Ishikawa (cell line): ENCODE measurements at regions not wholly inside any gene's neighbourhood (a gene's known extent, or its start where the extent isn't known, plus 50 kb on each side); places are given as distances from the start of the nearest gene placed in this dataset.

ENCODE experiments used
- CEBPB ChIP-seq: IDR thresholded peaks from 2 replicates; pipeline ENCODE4 v1.6.1; 2012
- EGR1 ChIP-seq: IDR thresholded peaks from 2 replicates; pipeline ENCODE4 v1.6.1; 2012
- EP300 ChIP-seq: IDR thresholded peaks from 2 replicates; pipeline ENCODE4 v1.6.1; 2012; ENCODE audit warnings: borderline replicate concordance
- NFIC ChIP-seq: IDR thresholded peaks from 2 replicates; pipeline ENCODE4 v1.6.1; 2012
- ZBTB7A ChIP-seq: IDR thresholded peaks from 2 replicates; pipeline ENCODE4 v1.6.1; 2012; ENCODE audit warnings: low read depth
- TF ChIP-seq, protein P1 (sequence below): IDR thresholded peaks from 2 replicates; pipeline ENCODE4 v1.6.1; 2012

DNA sequence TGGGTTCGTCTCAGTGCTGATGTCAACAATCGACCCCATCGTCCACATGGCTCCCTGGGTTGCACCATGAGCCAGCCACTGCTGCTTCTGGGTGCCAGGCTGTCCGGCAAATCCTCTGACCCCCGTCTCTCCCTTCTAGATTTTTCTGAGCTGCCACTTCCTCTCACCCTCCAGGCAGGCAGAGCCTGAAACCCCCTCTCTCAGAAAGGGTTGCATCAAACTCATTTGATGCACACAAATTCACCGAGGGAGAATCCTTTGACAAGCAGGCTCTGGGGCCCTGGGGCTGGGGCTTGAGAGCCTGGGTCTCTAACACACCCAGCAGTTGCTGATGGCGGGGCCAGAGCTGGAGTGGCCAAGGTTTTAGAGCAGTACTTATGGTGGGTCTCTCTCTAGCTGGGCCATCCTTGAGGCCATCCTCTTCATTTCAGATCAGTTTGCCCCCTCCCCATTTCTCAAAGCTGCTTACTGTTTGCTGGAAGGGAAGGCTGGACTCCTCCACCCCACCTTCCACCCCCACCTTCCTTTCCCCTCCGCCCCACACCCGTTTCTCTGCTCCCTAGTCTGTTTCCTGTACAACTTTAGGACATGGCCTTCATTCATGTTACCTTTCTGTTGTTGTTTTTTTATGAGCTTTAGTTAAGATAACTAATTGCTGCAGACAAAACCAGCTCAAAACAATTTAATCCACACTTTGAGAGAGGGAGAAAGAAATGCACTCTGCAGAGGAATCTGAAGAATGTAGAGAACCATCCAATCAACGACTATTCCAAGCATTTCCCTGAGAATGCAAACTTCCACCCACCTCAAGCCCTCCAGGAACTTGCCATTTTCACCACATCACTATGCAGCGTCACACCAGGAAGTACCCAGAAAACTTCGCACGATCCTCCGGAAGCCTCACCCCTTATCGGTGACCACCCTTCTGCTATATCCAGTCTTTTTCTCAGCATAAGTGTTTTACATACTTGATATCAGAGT is 69.5 kb downstream of the ARL4C start:
- TF ChIP-seq NFIC (no peak), EP300 (no peak), EGR1 (no peak), CEBPB (no peak), ZBTB7A (no peak)
- TF ChIP-seq, protein P1, sequence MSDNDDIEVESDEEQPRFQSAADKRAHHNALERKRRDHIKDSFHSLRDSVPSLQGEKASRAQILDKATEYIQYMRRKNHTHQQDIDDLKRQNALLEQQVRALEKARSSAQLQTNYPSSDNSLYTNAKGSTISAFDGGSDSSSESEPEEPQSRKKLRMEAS: no peak
